ENCODE measurements at regions not wholly inside any gene's neighbourhood (a gene's known extent, or its start where the extent isn't known, plus 50 kb on each side); places are given as distances from the start of the nearest gene placed in this dataset.

GRCh38 chr20:4600308-4601014 lies 85.8 kb upstream of the PRNP start:
- no peak for FAIRE-seq

- no peak for FAIRE-seq
These were observed 89.0 kb upstream of the PRNP start for GRCh38 chr20:4597215-4597614.

GRCh38 chr20:4593149-4593525 lies 93.1 kb upstream of the PRNP start:
- FAIRE-seq: no peak

GRCh38 chr20:4592316-4593148 lies 93.7 kb upstream of the PRNP start:
- FAIRE-seq: no peak

GRCh38 chr20:4591975-4592315 lies 94.3 kb upstream of the PRNP start:
- FAIRE-seq: no peak

GRCh38 chr20:4585758-4586157 lies 100.5 kb upstream of the PRNP start:
- no peak for FAIRE-seq

GRCh38 chr20:4585104-4585753 lies 101.0 kb upstream of the PRNP start:
- FAIRE-seq: no peak

GRCh38 chr20:4584510-4584909 lies 101.7 kb upstream of the PRNP start:
- no peak for FAIRE-seq

GRCh38 chr20:4581838-4582237 lies 104.4 kb upstream of the PRNP start:
- no peak for FAIRE-seq

- FAIRE-seq: no peak
These were observed 107.9 kb upstream of the PRNP start for GRCh38 chr20:4578375-4578774.

GRCh38 chr20:4574356-4574690 lies 111.9 kb upstream of the PRNP start:
- no peak for FAIRE-seq

GRCh38 chr20:4573564-4574355 lies 112.5 kb upstream of the PRNP start:
- FAIRE-seq: no peak

GRCh38 chr20:4571759-4572531 lies 114.3 kb upstream of the PRNP start:
- FAIRE-seq: no peak

GRCh38 chr20:4569865-4570264 lies 116.4 kb upstream of the PRNP start:
- FAIRE-seq: no peak

GRCh38 chr20:4569092-4569491 lies 117.2 kb upstream of the PRNP start:
- no peak for FAIRE-seq

- FAIRE-seq: no peak
These were observed 117.8 kb upstream of the PRNP start for GRCh38 chr20:4568361-4568959.

GRCh38 chr20:4567170-4567569 lies 119.1 kb upstream of the PRNP start:
- FAIRE-seq: no peak

- FAIRE-seq: peak; percentile 33
These were observed 122.7 kb upstream of the PRNP start for GRCh38 chr20:4563534-4563933.

GRCh38 chr20:4563031-4563430 lies 123.2 kb upstream of the PRNP start:
- no peak for FAIRE-seq

- no peak for FAIRE-seq
These were observed 125.6 kb upstream of the PRNP start for GRCh38 chr20:4560667-4561066.

GRCh38 chr20:4559906-4560305 lies 126.3 kb upstream of the PRNP start:
- no peak for FAIRE-seq

- FAIRE-seq: no peak
These were observed 127.2 kb upstream of the PRNP start for GRCh38 chr20:4559106-4559505.

All from endometrium (tissue), 2 donors.